ENCODE measurements at regions not wholly inside any gene's neighbourhood (a gene's known extent, or its start where the extent isn't known, plus 50 kb on each side); places are given as distances from the start of the nearest gene placed in this dataset.

- H3K4me3 ChIP-seq (ENCODE audit: low read depth, low read length): no peak overlapping the region
- no peak for TF ChIP-seq CTCF (IDR thresholded peaks at IDR 0.05; ENCODE audit: low read depth, low read length)
These were observed 423.6 kb downstream of the HLX start for GRCh38 chr1:221302810-221303209.

DNA sequence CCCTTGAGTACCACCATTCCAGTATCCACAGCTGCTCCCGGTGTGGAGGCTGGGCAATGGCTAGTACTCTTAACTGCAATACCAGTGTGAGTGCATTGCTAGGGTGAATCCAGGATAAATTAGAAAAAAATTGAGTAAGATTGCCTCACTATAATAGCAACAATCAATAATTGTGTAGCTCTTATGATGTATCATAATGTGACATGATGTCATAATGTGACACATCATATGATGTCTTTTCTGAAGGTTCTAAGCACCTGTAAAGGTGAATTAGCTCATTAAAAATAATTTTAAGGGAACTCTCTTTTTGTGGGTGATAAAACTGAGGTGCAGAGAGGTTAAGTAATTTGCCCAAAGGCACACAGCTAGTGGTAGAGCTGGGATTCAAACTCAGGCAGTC, 424.4 kb downstream of the HLX start:
- H3K4me3 ChIP-seq (ENCODE audit: low read depth, low read length): no peak overlapping the region
- TF ChIP-seq CTCF (IDR thresholded peaks at IDR 0.05; ENCODE audit: low read depth, low read length): no peak

DNA sequence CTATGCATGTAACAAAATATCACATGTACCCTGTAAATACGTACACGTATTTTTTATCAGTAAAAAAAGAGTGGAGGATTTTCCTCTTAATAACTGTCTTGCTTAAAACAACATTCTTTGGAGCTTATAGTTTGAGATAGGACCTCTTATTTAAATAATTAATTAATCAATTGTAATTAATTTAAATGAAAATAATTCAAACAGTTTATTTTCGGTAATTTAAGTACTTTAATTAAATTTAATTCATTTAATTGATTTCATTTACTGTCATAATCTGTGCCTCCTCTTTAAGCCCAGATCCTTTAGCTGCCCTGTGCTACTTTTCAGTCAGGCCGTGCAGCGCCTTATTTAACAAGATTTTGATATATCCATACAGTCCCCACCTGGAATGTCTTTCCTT, 427.0 kb downstream of the HLX start:
- TF ChIP-seq CTCF (IDR thresholded peaks at IDR 0.05; ENCODE audit: low read depth, low read length): no peak
- H3K4me3 ChIP-seq (ENCODE audit: low read depth, low read length): no peak overlapping the region

DNA sequence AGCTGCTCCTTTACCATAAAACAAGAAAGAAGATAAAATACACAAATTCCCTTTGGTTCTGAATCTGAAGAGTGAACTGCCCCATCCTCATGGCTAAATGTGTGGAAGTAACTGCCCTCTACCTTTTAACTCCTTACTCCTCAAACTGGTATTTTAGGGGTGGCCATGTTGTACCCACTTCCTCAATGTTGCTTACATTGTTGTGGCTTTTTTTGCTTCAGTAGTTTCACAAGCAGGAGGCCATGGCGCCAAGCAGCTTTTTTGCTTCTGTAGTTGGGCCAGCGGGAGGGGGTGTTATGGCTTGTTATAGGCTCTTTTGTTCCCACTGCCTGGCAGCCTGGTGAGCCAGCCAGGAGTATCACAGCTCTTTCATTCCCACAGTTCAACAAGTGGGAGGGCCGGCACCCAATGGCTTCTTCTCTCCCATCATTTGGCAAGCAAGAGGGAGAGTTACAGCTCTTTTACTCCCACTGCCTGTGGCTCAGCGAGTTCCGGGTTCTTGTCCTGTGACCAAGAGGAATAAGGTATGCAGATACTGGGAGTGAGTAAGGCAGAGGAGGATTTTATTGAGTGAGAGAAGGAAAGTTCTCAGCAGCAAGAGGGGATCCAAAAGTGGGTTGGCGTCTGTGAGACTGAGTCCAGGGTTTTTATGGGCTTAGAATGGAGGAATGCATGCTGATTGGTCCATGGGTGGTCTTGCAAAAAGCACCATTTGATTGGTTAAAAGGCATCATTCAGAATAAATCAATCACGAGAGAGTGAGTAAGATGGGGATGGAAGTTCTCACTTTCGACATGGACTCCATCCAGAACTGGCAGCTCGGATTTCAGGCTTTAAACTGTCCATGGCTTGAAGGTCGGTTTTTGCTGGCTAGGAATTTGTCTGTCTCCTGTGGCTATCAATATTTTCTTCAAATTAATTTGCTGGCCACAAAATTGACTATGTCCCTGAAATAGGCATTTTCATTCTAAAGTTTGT, 429.6 kb downstream of the HLX start:
- no peak for TF ChIP-seq CTCF (IDR thresholded peaks at IDR 0.05; ENCODE audit: low read depth, low read length)
- H3K4me3 ChIP-seq (ENCODE audit: low read depth, low read length): no peak overlapping the region

GRCh38 chr1:221309723-221310122, 430.5 kb downstream of the HLX start:
- H3K4me3 ChIP-seq (ENCODE audit: low read depth, low read length): no peak overlapping the region
- no peak for TF ChIP-seq CTCF (IDR thresholded peaks at IDR 0.05; ENCODE audit: low read depth, low read length)

GRCh38 chr1:221310180-221310579, 430.9 kb downstream of the HLX start:
- H3K4me3 ChIP-seq (ENCODE audit: low read depth, low read length): no peak overlapping the region
- no peak for TF ChIP-seq CTCF (IDR thresholded peaks at IDR 0.05; ENCODE audit: low read depth, low read length)

- no peak for TF ChIP-seq CTCF (IDR thresholded peaks at IDR 0.05; ENCODE audit: low read depth, low read length)
- H3K4me3 ChIP-seq (ENCODE audit: low read depth, low read length): no peak overlapping the region
These were observed 426.6 kb downstream of the DUSP10 start for GRCh38 chr1:221315330-221315729.
